DOHH2 (cell line): ENCODE measurements at regions not wholly inside any gene's neighbourhood (a gene's known extent, or its start where the extent isn't known, plus 50 kb on each side); places are given as distances from the start of the nearest gene placed in this dataset.

Experiments
- CTCF ChIP-seq: fragments of 200-600 bp; sonication (generic); IDR thresholded peaks from one replicate; pipeline ENCODE4 v1.5.1; 2014; ENCODE audit warnings: antibody characterized with exemption, mild to moderate bottlenecking, low read depth, low read length; ENCODE audit not compliant: poor library complexity, severe bottlenecking
- EZH2phosphoT487 ChIP-seq: fragments of 200-600 bp; sonication (generic); IDR thresholded peaks from 2 replicates; pipeline ENCODE4 v1.6.1; 2017; ENCODE audit warnings: borderline replicate concordance, mild to moderate bottlenecking, antibody characterized with exemption, low read length, moderate library complexity, mixed read lengths

- TF ChIP-seq CTCF (no peak), EZH2phosphoT487 (no peak)
Measured at GRCh38 chr13:76696370-76696769, 189.8 kb downstream of the KCTD12 start.
